ENCODE measurements at regions not wholly inside any gene's neighbourhood (a gene's known extent, or its start where the extent isn't known, plus 50 kb on each side); places are given as distances from the start of the nearest gene placed in this dataset.

- TF ChIP-seq CTCF (IDR thresholded peaks at IDR 0.05; ENCODE audit: borderline replicate concordance, control extremely low read depth, extremely low read depth, insufficient read depth, missing control alignments): no peak
- DNase-seq (ENCODE audit: low spot score): no peak
- in situ Hi-C loops (cut with MboI; ENCODE audit: low sequenced_read_pairs, unreplicated experiment): no loop called here
These were observed 393.7 kb upstream of the CITED2 start for GRCh38 chr6:139768196-139768595.

GRCh38 chr6:139766796-139767195, 392.3 kb upstream of the CITED2 start:
- in situ Hi-C loops (cut with MboI; ENCODE audit: low sequenced_read_pairs, unreplicated experiment): no loop called here
- TF ChIP-seq CTCF (IDR thresholded peaks at IDR 0.05; ENCODE audit: borderline replicate concordance, control extremely low read depth, extremely low read depth, insufficient read depth, missing control alignments): no peak
- no peak for DNase-seq (ENCODE audit: low spot score)

- in situ Hi-C loops (cut with MboI; ENCODE audit: low sequenced_read_pairs, unreplicated experiment): no loop called here
- TF ChIP-seq CTCF (IDR thresholded peaks at IDR 0.05; ENCODE audit: borderline replicate concordance, control extremely low read depth, extremely low read depth, insufficient read depth, missing control alignments): no peak
- no peak for DNase-seq (ENCODE audit: low spot score)
These were observed 391.4 kb upstream of the CITED2 start for GRCh38 chr6:139765825-139766285.

GRCh38 chr6:139764498-139764986, 390.1 kb upstream of the CITED2 start:
- no peak for TF ChIP-seq CTCF (IDR thresholded peaks at IDR 0.05; ENCODE audit: borderline replicate concordance, control extremely low read depth, extremely low read depth, insufficient read depth, missing control alignments)
- in situ Hi-C loops (cut with MboI; ENCODE audit: low sequenced_read_pairs, unreplicated experiment): no loop called here
- peak; percentile 32 for DNase-seq (ENCODE audit: low spot score)

GRCh38 chr6:139763468-139764210, 389.2 kb upstream of the CITED2 start:
- no peak for DNase-seq (ENCODE audit: low spot score)
- TF ChIP-seq CTCF (IDR thresholded peaks at IDR 0.05; ENCODE audit: borderline replicate concordance, control extremely low read depth, extremely low read depth, insufficient read depth, missing control alignments): no peak
- in situ Hi-C loops (cut with MboI; ENCODE audit: low sequenced_read_pairs, unreplicated experiment): no loop called here

GRCh38 chr6:139762587-139763031, 388.2 kb upstream of the CITED2 start:
- no peak for DNase-seq (ENCODE audit: low spot score)
- in situ Hi-C loops (cut with MboI; ENCODE audit: low sequenced_read_pairs, unreplicated experiment): no loop called here
- no peak for TF ChIP-seq CTCF (IDR thresholded peaks at IDR 0.05; ENCODE audit: borderline replicate concordance, control extremely low read depth, extremely low read depth, insufficient read depth, missing control alignments)
